Natural killer cell treated with Interleukin-12 subunit alpha and Interleukin-12 subunit beta and Interleukin-15 and Interleukin-18, amount 100 ng/mL, for 72 hours (primary cell): ENCODE measurements at regions not wholly inside any gene's neighbourhood (a gene's known extent, or its start where the extent isn't known, plus 50 kb on each side); places are given as distances from the start of the nearest gene placed in this dataset.

ENCODE experiments used
- ATAC-seq, 2 donors: fragments of 150-1000 bp; cut with Tn5 transposase in 1 of 2; sonication (Bioruptor Pico), chemical (Tn5 transposase) in 1 of 2; 2 replicates each; pipeline ENCODE4 v1.10.0; 2021
- DNase-seq: peaks from one replicate; pipeline ENCODE4 v3.0.0; 2022; ENCODE audit warnings: low spot score
- H3K27ac Mint-ChIP-seq, 2 donors: 1 replicate in 1 of 2; 2 replicates in 1 of 2; pipeline ENCODE4 v1.8.0; 2022; ENCODE audit warnings: mixed read lengths in 2 of 2, mild to moderate bottlenecking in 1 of 2, moderate library complexity in 1 of 2
- H3K27me3 Mint-ChIP-seq, 2 donors: 1 replicate in 1 of 2; 2 replicates in 1 of 2; pipeline ENCODE4 v1.8.0; 2022; ENCODE audit warnings: mixed read lengths in 2 of 2
- H3K36me3 Mint-ChIP-seq: one replicate; pipeline ENCODE4 v1.8.0; 2022; ENCODE audit warnings: mixed read lengths
- H3K4me1 Mint-ChIP-seq, 2 donors: 1 replicate in 1 of 2; 2 replicates in 1 of 2; pipeline ENCODE4 v1.8.0; 2022; ENCODE audit warnings: low read depth in 2 of 2, mixed read lengths in 2 of 2, mild to moderate bottlenecking in 1 of 2
- H3K4me3 Mint-ChIP-seq: one replicate; pipeline ENCODE4 v1.8.0; 2022; ENCODE audit warnings: mixed read lengths
- H3K9me3 Mint-ChIP-seq: 2 replicates; pipeline ENCODE4 v1.8.0; 2022; ENCODE audit warnings: mixed read lengths

DNA sequence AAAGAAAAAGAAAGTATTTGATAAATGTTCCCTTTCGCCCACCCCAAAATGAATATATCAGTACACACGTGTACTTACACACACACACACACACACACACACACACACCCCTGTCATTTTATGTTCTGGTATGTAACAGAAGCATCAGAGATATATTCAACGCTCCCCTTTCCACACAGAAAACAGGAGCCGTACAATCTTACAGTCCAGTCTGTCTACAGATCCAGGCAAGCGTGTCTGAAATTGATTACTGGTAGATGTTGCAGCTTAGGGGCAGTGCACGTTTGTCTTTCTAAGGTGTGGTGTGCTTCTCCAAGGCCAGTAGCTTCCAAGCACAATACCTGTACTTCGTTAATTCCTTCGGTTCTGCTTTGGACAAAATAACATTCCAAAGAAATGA lies 143.7 kb upstream of the RNF32 start:
- Mint-ChIP-seq H3K4me3 (no peak overlapping the region), H3K36me3 (no peaks in the 10 kb centered on the region), H3K27me3 (peaks cover 0 to 12% of the 10 kb centered on the region in 2 donors), H3K27ac (no peak overlapping the region), H3K4me1 (no peaks in the 10 kb centered on the region), H3K9me3 (no peaks in the 10 kb centered on the region)
- DNase-seq (no peak), ATAC-seq (no peak)

DNA sequence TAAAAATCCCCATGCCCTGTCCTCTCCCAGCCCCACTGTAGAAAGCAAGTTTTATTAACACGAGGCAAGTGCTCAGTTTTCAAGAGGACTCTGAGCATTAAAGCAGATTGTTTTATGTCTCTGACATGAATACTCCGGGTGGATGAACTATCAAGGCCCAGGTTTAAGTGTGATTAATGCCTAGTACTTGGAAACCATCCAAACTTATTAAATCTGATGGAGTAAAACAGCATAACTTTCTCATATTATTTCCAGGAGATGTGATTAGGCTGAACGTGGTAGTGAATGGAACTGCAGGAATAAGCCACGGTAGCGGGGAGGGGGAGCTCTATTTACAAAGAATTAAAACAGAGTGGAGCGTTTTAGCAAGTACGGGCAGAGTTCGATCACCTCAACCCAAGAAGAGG lies 144.2 kb upstream of the RNF32 start:
- no peaks in the 10 kb centered on the region for H3K4me1 Mint-ChIP-seq
- H3K9me3 Mint-ChIP-seq: no peaks in the 10 kb centered on the region
- DNase-seq (no peak), ATAC-seq (no peak)
- H3K27ac Mint-ChIP-seq: no peak overlapping the region
- H3K27me3 Mint-ChIP-seq: peaks cover 0 to 15% of the 10 kb centered on the region in 2 donors
- H3K4me3 Mint-ChIP-seq: no peak overlapping the region
- no peaks in the 10 kb centered on the region for H3K36me3 Mint-ChIP-seq

DNA sequence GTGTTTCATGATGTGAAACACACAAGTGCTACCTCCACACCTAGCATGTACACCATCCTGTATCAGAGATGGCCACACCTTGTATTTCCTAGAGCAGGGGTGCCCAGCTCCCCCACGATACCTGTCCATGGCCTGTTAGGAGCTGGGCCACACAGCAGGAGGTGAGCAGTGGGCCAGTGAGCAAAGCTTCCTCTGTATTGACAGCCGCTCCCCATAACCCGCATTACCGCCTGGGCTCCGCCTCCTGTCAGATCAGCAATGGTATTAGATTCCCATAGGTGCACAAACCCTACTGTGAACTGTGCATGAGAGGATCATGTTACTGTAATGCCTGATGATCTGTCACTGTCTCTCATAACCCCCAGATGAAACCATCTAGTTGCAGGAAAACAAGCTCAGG lies 145.6 kb upstream of the RNF32 start:
- Mint-ChIP-seq H3K27ac (no peak overlapping the region), H3K27me3 (peaks cover 0 to 15% of the 10 kb centered on the region in 2 donors), H3K9me3 (no peaks in the 10 kb centered on the region), H3K4me3 (no peak overlapping the region), H3K4me1 (no peaks in the 10 kb centered on the region), H3K36me3 (no peaks in the 10 kb centered on the region)
- no peak for ATAC-seq
- no peak for DNase-seq

DNA sequence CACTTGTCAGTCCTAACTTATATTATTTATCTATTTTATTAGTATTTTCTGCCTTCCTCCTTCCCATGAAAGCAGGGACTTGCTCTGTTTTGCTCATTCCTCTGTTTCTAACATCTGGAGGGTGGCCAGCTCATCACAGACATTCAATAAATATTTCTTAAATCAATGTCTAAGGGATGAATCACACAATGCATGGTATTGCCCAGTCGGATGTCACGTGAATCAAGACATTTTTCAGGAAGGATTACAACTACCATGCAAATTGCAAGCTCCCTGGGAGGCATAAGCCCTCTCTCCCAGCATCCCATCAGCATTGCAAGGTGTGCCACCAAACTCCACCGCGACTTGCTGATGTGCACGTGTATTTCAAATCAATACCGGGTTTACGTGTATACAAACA lies 146.6 kb upstream of the RNF32 start:
- no peak overlapping the region for H3K27ac Mint-ChIP-seq
- H3K4me3 Mint-ChIP-seq: no peak overlapping the region
- DNase-seq (no peak), ATAC-seq (no peak)
- H3K9me3 Mint-ChIP-seq: no peaks in the 10 kb centered on the region
- H3K27me3 Mint-ChIP-seq: peaks cover 0 to 15% of the 10 kb centered on the region in 2 donors
- no peaks in the 10 kb centered on the region for H3K4me1 Mint-ChIP-seq
- no peaks in the 10 kb centered on the region for H3K36me3 Mint-ChIP-seq

DNA sequence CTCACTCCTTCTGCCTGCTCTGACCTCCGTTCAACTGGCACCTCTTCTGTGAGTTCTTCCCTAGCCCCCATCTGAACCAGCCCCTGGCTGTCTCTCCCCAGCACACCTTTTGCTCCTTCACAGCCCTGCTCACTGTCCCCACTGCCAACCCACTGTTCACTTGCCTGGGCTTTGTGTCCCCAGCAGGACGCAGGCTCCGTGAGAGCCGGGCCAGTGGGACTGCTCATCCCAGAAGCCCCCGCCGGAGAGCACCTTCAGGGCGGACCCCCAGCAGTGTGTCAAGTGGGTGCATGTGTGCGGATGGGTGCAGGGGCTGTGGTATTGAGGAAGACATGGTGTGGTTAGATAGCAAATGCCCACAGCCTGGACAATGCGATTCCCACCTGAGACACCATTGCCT lies 148.4 kb upstream of the RNF32 start:
- Mint-ChIP-seq H3K9me3 (no peaks in the 10 kb centered on the region), H3K27ac (no peak overlapping the region), H3K4me3 (no peak overlapping the region), H3K27me3 (peaks cover 3 to 15% of the 10 kb centered on the region in 2 donors), H3K36me3 (no peaks in the 10 kb centered on the region), H3K4me1 (no peaks in the 10 kb centered on the region)
- DNase-seq (no peak), ATAC-seq (peak; percentile 19 to 60)

DNA sequence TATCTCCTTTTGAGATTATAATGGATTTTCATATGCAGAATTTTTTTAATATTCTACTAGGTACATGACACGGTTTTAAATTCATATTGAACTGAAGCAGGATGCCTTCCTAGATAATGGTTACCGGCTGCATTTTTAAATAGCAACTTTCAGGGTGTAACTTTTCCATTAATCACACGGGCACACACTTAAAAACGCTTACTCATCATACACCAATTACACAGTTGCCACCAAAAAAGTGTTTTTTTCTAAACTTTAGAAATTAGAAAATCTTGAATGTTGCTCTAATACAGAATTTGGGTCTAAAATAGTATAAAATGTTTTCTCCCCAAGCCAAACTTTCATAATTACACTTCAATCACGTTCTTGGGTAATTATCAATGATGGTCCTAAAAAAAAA lies 149.1 kb upstream of the RNF32 start:
- Mint-ChIP-seq H3K9me3 (no peaks in the 10 kb centered on the region), H3K27me3 (peaks cover 3 to 15% of the 10 kb centered on the region in 2 donors), H3K27ac (no peak overlapping the region), H3K4me3 (no peak overlapping the region), H3K36me3 (no peaks in the 10 kb centered on the region), H3K4me1 (no peaks in the 10 kb centered on the region)
- DNase-seq (no peak), ATAC-seq (no peak)

DNA sequence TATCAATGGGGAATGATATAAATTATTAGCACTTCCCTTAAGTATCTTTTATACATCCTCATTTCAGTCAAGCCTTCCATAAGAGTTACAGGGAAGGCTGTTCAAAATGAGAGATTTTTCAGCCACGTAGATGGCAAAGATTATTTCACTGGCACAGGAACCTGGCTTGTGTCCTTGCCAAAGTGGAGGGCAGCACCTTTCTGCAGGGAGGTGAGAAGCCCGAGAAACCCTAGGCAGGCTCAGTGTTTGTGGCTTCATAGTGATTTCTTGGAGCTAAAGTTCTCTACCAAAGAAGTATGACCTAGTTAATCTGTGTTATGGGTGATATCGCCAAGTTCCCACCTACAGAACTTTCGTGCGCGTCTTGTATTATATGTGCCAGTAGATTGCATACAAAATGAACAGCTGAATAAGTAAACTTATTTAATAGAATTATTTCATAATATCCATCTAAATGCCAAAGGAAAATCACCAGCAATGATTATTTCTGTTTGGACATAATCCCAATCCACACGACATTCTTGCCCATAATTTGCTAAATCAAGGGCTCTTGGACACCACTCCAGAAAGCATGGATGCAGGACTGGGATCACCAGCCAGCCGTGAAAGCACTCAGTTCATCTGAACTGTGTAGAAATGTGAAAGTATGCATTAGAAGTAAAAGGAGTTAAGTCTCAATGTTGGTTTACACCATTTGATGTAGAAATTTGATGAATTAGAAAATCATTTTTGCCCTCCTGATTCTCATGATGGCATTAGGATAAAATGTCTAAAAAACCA lies 150.4 kb upstream of the RNF32 start:
- Mint-ChIP-seq H3K4me1 (no peaks in the 10 kb centered on the region), H3K9me3 (no peaks in the 10 kb centered on the region), H3K27me3 (peaks cover 3 to 15% of the 10 kb centered on the region in 2 donors), H3K27ac (no peak overlapping the region), H3K4me3 (no peak overlapping the region), H3K36me3 (no peaks in the 10 kb centered on the region)
- ATAC-seq (no peak), DNase-seq (no peak)

DNA sequence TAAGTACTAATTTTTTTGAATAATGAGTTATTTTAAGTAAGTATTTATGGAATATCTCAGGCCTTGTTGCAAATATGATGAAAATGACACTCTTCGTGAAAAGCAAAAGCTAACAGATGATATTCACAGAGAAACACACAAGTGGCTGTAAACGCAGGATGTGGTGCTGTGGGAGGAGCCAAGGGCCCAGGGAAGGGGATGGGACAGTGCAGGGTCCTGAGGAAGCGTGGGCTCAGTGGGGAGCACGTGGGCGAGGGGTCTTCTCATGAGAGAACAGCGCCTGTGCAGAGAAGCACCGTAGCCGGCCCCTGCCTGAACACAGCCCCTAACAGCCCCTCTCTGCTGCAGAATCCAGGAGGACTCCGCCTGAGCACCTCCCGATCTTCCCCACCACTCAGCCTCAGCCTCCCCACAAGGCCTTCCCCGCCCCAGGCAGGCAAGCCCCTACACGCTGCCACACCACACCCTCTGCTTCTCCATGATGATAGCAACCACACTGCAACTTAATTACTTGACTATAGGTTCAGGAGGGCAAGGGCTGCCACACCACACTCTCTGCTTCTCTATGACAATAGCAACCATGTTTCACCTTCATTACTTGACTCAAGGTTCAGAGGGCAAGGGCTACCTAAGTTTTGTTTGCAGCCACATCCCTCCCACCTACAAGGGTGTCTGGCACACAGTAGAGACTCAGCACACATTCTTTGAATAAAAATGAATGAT lies 152.6 kb upstream of the RNF32 start:
- Mint-ChIP-seq H3K9me3 (no peaks in the 10 kb centered on the region), H3K27ac (no peak overlapping the region), H3K4me3 (no peak overlapping the region), H3K4me1 (no peaks in the 10 kb centered on the region), H3K27me3 (peaks cover 5 to 14% of the 10 kb centered on the region in 2 donors), H3K36me3 (no peaks in the 10 kb centered on the region)
- ATAC-seq: no peak
- DNase-seq: no peak

DNA sequence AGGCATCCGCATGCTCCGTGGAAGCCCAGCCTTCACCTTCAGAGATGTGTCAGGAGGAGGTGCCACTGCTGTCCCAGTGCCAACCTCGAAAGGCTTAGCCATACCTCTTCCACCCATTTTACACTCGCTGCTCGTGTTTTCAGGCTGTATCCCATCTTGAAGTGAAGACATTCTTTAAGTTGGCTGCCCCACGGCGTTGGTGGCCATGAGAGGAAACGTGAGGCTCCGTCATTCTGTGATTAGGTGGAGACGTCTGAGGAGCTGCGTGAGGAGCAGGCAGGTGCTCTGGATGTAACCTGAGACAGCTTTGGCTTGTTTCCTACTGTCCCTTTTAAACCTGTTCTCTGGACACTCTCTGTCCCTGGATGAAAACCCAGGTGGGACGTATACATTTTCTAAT lies 159.9 kb upstream of the RNF32 start:
- DNase-seq (no peak), ATAC-seq (no peak)
- Mint-ChIP-seq H3K4me1 (peaks cover 0 to 3% of the 10 kb centered on the region in 2 donors), H3K27me3 (peaks cover 16 to 37% of the 10 kb centered on the region in 2 donors), H3K9me3 (no peaks in the 10 kb centered on the region), H3K4me3 (no peak overlapping the region), H3K36me3 (no peaks in the 10 kb centered on the region), H3K27ac (no peak overlapping the region)

DNA sequence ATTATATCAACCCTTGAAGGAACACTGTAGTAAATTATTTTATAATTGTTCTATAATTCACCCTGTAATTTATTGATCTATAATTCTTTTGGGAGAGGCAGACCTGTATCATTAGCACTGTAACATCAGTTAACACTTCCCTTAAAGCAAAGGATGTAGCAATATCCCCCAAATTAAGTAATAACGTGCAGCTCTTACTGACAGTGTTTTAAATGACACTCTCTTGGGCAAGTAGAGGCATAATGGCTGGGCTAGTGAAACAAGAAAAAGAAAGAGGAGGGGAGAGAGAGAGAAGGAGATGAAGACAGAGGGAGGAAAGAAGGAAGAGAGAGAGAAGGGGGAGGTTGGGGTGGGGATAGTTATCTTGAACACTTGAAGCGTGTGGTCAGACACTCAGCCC lies 161.0 kb upstream of the RNF32 start:
- Mint-ChIP-seq H3K27me3 (peaks cover 19 to 37% of the 10 kb centered on the region in 2 donors), H3K9me3 (no peaks in the 10 kb centered on the region), H3K36me3 (no peaks in the 10 kb centered on the region), H3K4me1 (peaks cover 3% of the 10 kb centered on the region in 2 donors), H3K27ac (no peak overlapping the region), H3K4me3 (no peak overlapping the region)
- ATAC-seq (no peak), DNase-seq (no peak)

DNA sequence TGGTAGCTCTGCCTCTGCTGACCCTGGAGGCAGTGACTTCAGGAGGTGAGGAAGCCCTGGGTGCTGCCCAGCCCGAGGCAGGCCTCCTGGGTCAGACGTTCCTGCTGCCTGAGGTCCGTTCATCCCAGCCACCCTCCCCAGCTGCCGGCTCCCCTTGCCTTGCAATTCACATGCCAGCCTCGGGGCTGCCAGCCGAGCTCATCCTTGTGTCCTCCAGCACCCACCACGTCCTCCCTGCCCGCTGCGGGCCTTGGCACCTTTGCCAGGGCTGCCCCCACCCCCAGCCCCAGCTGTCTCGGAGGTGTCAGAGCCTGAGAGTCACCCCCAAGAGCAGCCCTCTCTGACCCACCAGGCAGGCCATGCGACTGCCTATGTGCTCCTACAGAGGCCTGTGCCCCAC lies 162.1 kb upstream of the RNF32 start:
- DNase-seq (no peak), ATAC-seq (peak; percentile 29 to 48)
- H3K27me3 Mint-ChIP-seq: peaks cover 19 to 37% of the 10 kb centered on the region in 2 donors
- no peaks in the 10 kb centered on the region for H3K9me3 Mint-ChIP-seq
- no peaks in the 10 kb centered on the region for H3K36me3 Mint-ChIP-seq
- peaks cover 3% of the 10 kb centered on the region in 2 donors for H3K4me1 Mint-ChIP-seq
- no peak overlapping the region for H3K27ac Mint-ChIP-seq
- no peak overlapping the region for H3K4me3 Mint-ChIP-seq

DNA sequence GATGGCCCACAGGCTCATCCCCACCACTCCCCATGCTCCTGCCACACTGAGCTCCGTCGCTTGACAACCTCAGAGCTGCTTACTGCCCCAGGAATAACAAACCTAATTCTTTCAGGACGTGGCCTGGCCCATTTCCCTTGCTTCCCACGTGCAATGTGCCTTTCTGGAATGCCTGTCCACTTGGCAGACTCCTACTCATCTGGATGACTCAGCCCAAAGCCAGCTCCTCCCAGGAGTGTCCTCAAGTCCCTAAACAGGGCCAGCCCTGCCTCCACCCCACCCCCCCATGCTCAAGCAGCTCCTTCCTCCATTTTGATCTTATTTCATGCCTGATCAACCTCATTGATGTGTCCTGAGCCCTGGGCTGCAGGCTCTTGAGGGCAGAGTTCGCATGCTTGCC lies 164.9 kb upstream of the RNF32 start:
- Mint-ChIP-seq H3K4me1 (peaks cover 0 to 3% of the 10 kb centered on the region in 2 donors), H3K27me3 (peaks cover 19 to 39% of the 10 kb centered on the region in 2 donors), H3K4me3 (no peak overlapping the region), H3K9me3 (no peaks in the 10 kb centered on the region), H3K36me3 (no peaks in the 10 kb centered on the region), H3K27ac (no peak overlapping the region)
- ATAC-seq (peak in 1 of 2 donors; percentile 28), DNase-seq (no peak)

DNA sequence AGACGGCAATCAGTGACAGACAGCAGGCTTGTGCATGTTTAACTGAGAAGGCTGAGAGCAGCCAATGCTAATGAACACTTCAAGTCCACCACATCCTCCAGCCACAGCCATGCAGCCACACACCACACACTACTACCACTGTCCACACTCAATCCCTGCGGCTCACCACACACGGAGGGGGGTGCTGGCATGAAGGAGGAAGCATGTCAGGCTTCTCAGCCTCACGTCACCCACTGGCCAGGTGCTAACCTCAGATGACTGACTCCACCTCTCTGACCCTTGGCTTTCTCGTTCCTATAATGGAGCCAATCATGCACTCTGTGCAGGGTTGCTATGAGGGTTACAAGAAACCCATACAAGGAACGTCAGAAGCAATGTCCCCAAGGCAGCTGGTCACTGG lies 165.4 kb upstream of the RNF32 start:
- DNase-seq (no peak), ATAC-seq (peak; percentile 55 to 75)
- Mint-ChIP-seq H3K9me3 (no peaks in the 10 kb centered on the region), H3K36me3 (no peaks in the 10 kb centered on the region), H3K27ac (no peak overlapping the region), H3K4me1 (peaks cover 0 to 3% of the 10 kb centered on the region in 2 donors), H3K27me3 (peaks cover 19 to 39% of the 10 kb centered on the region in 2 donors), H3K4me3 (no peak overlapping the region)

DNA sequence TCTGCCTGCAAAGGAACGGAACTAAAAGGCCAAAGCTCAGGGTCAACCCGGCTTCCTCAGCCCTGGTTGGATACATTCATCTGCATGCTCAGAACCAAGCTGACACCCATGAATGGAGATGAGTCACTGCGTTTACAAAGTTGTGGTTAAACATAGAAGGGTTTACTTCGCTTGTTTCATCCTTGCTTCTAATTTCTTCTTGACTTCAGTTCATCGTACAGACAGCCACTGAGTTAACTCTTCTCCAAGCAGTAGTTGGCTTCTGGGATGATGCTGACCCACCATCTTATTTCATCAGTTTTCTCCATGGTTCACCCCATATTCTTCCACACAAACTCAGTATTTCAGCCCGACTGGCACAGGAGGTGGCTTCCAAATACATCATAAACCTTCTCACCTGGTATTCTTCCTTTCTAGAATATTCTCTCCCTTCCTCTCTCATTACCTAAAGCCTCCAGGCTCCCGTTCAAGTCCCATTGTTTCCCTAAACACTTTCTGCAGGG lies 166.3 kb upstream of the RNF32 start:
- DNase-seq (no peak), ATAC-seq (no peak)
- peaks cover 19 to 32% of the 10 kb centered on the region in 2 donors for H3K27me3 Mint-ChIP-seq
- no peak overlapping the region for H3K4me3 Mint-ChIP-seq
- no peak overlapping the region for H3K27ac Mint-ChIP-seq
- no peaks in the 10 kb centered on the region for H3K36me3 Mint-ChIP-seq
- no peaks in the 10 kb centered on the region for H3K9me3 Mint-ChIP-seq
- H3K4me1 Mint-ChIP-seq: peaks cover 0 to 3% of the 10 kb centered on the region in 2 donors
